ENCODE measurements at regions not wholly inside any gene's neighbourhood (a gene's known extent, or its start where the extent isn't known, plus 50 kb on each side); places are given as distances from the start of the nearest gene placed in this dataset.

DNA sequence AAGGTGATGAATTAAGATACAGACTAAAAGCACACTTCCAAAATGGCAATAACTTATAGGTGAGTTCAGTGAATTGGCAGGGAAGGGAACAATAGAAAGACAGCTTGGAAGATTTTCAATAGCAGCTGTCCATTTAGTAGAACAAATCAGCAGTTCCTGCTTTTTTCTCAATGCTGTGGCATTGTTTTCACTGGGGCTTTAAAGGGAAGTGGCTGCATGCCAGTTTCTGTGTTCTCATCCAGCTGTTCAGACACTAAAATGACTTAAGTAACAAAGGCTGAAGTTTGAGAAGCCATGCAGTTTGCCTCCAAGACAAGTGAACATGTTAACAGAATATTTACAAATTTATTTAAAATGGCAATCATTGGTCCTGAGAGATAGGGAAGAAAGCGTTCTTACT is 291.9 kb downstream of the FAM47A start:
- Histone ChIP-seq H3K27me3 (replicated peaks in 1 of 4; ENCODE audit: control extremely low read depth in 1 of 4, control insufficient read depth in 3 of 4, insufficient read depth in 4 of 4, low read length in 3 of 4) (no peaks in the 10 kb centered on the region), H3K4me2 (replicated peaks; ENCODE audit: low read depth, low read length, poor library complexity, severe bottlenecking) (no peak overlapping the region), H3K9me3 (ENCODE audit: control extremely low read depth in 1 of 3, control insufficient read depth in 2 of 3, insufficient read depth in 1 of 3, low read length in 2 of 3) (peaks cover 0 to 3% (median 0%) of the 10 kb centered on the region in 3 donors), H3K4me1 (ENCODE audit: control insufficient read depth in 2 of 2, insufficient read depth in 2 of 2, low read length in 2 of 2) (no peaks in the 10 kb centered on the region), H3K79me2 (ENCODE audit: control insufficient read depth, insufficient read depth, low read length) (no peaks in the 10 kb centered on the region), H2AFZ (ENCODE audit: insufficient read depth, low read depth, low read length, poor library complexity, severe bottlenecking) (no peak overlapping the region), H4K20me1 (ENCODE audit: control insufficient read depth, insufficient read depth, low read length, poor library complexity, severe bottlenecking) (no peaks in the 10 kb centered on the region), H3K4me3 (ENCODE audit: control extremely low read depth in 1 of 5, extremely low read depth in 1 of 5, insufficient read depth in 1 of 5, low read depth in 2 of 5, low read length in 4 of 5) (no peak overlapping the region), H3K27ac (ENCODE audit: low read length in 2 of 2) (no peak overlapping the region), H3K9ac (ENCODE audit: low read length) (no peak overlapping the region), H3K36me3 (replicated peaks in 1 of 2; ENCODE audit: control extremely low read depth in 1 of 2, control insufficient read depth in 1 of 2, extremely low read depth in 1 of 2, insufficient read depth in 2 of 2, low read length in 1 of 2) (no peaks in the 10 kb centered on the region)
- Mint-ChIP-seq H3K27me3 (no peaks in the 10 kb centered on the region), H3K4me1 (no peaks in the 10 kb centered on the region), H3K4me3 (no peak overlapping the region), H3K27ac (no peak overlapping the region), H3K9me3 (ENCODE audit: insufficient read depth) (no peaks in the 10 kb centered on the region)
- intact Hi-C loops (cut with micrococcal nuclease), result no loop called here
- ChIA-PET CTCF (no interaction called here), POLR2A (no interaction called here)
- DNase-seq (no peak), ATAC-seq (ENCODE audit: low read depth) (no peak)
- no peak for TF ChIP-seq EZH2 (IDR thresholded peaks at IDR 0.05; ENCODE audit: borderline replicate concordance, insufficient read depth, low read depth, low read length, poor library complexity, severe bottlenecking)
- TF ChIP-seq CTCF (IDR thresholded peaks at IDR 0.05), result no peak
- WGBS (ENCODE audit: insufficient coverage), result no CpG with 5 or more reads among the region's 1 CpG

DNA sequence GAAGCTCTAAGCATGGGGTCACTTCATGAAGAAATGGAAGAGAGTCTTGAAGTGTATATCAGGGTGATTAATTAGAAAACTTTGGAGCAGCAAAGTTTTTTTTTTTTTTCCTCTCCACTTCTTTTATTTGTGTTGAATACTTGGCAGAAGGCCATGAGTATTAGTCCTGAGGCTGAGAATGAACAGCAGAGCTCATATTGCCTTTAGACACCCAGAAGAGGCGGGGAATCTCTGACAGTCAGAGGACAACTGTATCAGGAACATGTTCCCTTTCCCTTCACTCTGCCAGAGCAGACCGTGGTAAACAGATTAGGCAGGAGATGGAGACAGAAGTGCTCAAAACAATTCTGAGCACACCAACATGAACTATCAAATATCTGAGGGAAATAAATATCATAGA is 300.9 kb downstream of the FAM47A start:
- WGBS (ENCODE audit: insufficient coverage), result no CpG with 5 or more reads among the region's 2 CpGs
- intact Hi-C loops (cut with micrococcal nuclease), result no loop called here
- H3K4me2 ChIP-seq (replicated peaks; ENCODE audit: low read depth, low read length, poor library complexity, severe bottlenecking), result no peak overlapping the region
- H3K27ac ChIP-seq (ENCODE audit: low read length in 2 of 2), result no peak overlapping the region
- H3K4me1 ChIP-seq (ENCODE audit: control insufficient read depth in 2 of 2, insufficient read depth in 2 of 2, low read length in 2 of 2), result no peaks in the 10 kb centered on the region
- TF ChIP-seq EZH2 (IDR thresholded peaks at IDR 0.05; ENCODE audit: borderline replicate concordance, insufficient read depth, low read depth, low read length, poor library complexity, severe bottlenecking) (no peak), CTCF (IDR thresholded peaks at IDR 0.05) (no peak)
- H3K27me3 Mint-ChIP-seq, result no peaks in the 10 kb centered on the region
- ChIA-PET CTCF (no interaction called here), POLR2A (no interaction called here)
- H3K36me3 ChIP-seq (replicated peaks in 1 of 2; ENCODE audit: control extremely low read depth in 1 of 2, control insufficient read depth in 1 of 2, extremely low read depth in 1 of 2, insufficient read depth in 2 of 2, low read length in 1 of 2), result no peaks in the 10 kb centered on the region
- no peak overlapping the region for H2AFZ ChIP-seq (ENCODE audit: insufficient read depth, low read depth, low read length, poor library complexity, severe bottlenecking)
- no peak overlapping the region for H3K27ac Mint-ChIP-seq
- DNase-seq (no peak), ATAC-seq (ENCODE audit: low read depth) (no peak)
- no peaks in the 10 kb centered on the region for H4K20me1 ChIP-seq (ENCODE audit: control insufficient read depth, insufficient read depth, low read length, poor library complexity, severe bottlenecking)
- no peak overlapping the region for H3K9ac ChIP-seq (ENCODE audit: low read length)
- no peaks in the 10 kb centered on the region for H3K79me2 ChIP-seq (ENCODE audit: control insufficient read depth, insufficient read depth, low read length)
- no peaks in the 10 kb centered on the region for H3K9me3 Mint-ChIP-seq (ENCODE audit: insufficient read depth)
- H3K4me3 Mint-ChIP-seq, result no peak overlapping the region
- no peaks in the 10 kb centered on the region for H3K27me3 ChIP-seq (replicated peaks in 1 of 4; ENCODE audit: control extremely low read depth in 1 of 4, control insufficient read depth in 3 of 4, insufficient read depth in 4 of 4, low read length in 3 of 4)
- H3K4me1 Mint-ChIP-seq, result no peaks in the 10 kb centered on the region
- no peak overlapping the region for H3K4me3 ChIP-seq (ENCODE audit: control extremely low read depth in 1 of 5, extremely low read depth in 1 of 5, insufficient read depth in 1 of 5, low read depth in 2 of 5, low read length in 4 of 5)
- peaks cover 0 to 8% (median 0%) of the 10 kb centered on the region in 3 donors for H3K9me3 ChIP-seq (ENCODE audit: control extremely low read depth in 1 of 3, control insufficient read depth in 2 of 3, insufficient read depth in 1 of 3, low read length in 2 of 3)
